SIG-M5 treated with dmso at 0.1 percent for 504 hours (cell line): ENCODE measurements at regions not wholly inside any gene's neighbourhood (a gene's known extent, or its start where the extent isn't known, plus 50 kb on each side); places are given as distances from the start of the nearest gene placed in this dataset.
A peak's percentile ranks its signal among the peaks of the same experiment; 100 is the strongest.

ENCODE experiments used
- DNase-seq: peaks from one replicate; lab custom pipeline; 2025; ENCODE audit not compliant: unreplicated experiment; lab: John Stamatoyannopoulos, UW

DNA sequence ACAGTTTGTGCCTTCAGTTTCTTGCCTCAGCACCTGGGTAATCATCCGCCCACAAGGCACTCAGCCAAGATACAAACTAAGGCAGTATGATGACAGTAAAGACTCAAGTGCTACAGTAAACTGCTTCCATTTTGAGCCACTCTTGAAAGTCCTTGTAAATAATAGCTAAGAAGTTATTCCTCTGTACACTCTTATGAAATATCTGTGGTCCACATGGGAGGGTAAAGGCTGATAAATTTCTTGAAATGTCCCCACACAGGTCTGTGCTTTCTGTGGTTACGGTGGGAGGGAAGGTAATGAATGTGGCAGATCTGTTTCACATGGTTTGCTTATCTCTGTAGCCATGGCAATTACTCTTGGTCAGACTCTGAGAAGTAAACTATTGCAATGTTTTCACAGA lies 551.0 kb upstream of the ZWINT start:
- no peak for DNase-seq

DNA sequence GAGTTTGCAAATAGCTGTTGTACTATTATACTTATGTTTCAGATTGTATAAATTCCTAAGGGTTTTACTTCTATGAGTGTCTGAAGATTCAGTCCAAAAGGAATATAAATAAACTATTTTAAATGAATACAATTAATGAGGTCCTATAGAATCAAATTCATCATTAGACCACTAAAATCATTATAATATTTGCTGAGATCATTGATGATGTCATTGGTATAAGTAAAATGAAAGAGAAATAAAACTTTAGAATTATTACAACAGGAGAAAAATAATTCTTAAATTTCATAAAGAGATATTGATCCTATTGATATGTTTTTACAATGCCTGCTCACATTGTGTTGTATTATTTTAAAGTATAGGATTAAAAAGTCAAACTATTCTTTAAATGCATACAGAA lies 544.0 kb upstream of the ZWINT start:
- no peak for DNase-seq

DNA sequence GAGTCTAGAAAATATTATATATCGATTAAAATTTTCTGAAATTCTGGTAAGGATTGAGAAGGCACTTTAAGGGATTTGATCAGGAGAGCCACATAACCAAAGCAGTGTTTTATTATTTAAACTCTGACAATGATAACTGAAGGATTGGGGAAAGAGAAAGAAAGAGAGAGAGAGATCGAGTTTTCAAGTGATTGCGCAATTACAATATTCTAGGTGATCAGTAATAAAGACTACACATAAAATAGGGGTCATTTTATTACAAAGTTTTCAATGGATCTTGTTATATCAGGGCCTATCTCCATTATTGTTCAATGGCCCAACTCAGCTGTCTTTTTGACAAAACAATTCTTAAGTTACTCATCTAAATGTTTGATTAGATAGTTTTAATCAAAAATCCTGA lies 541.5 kb upstream of the ZWINT start:
- DNase-seq = no peak

DNA sequence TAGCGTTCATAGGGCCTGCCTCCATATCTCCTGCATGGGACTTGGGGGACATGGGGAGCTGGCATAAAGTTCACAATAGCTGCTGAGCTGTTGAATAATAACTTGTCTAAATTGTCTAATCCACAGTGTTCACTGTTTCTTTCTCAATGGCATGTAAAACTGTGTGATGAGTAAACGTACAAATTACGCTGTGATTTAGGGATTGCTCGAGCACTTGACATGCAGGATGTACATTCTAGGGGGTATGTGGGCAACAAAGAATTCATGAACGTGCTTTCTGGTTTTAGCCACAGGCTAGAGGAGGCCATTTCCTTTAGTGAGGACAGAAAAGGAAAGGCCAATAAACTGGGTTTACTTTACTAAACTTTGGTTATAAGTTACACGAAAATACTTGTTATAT lies 534.2 kb upstream of the ZWINT start:
- no peak for DNase-seq

DNA sequence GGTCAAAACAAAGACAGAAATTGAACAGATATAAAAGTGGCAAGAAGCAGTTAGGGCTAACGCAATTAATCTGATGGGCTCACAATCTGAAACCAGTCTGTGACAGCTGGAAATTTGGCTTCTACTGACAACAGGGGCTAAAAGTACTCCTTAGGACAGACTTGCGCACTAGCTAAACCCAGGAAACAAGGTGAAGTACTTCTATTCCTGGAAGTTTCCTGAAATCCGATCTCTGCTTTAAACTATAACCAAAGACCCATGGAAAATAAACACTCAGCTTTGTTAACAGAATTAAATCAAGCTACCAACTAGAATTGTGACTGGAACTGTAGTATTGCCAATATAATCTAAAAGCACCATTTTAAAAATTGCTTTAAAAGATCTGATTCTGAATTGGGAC lies 520.2 kb upstream of the ZWINT start:
- DNase-seq = no peak

DNA sequence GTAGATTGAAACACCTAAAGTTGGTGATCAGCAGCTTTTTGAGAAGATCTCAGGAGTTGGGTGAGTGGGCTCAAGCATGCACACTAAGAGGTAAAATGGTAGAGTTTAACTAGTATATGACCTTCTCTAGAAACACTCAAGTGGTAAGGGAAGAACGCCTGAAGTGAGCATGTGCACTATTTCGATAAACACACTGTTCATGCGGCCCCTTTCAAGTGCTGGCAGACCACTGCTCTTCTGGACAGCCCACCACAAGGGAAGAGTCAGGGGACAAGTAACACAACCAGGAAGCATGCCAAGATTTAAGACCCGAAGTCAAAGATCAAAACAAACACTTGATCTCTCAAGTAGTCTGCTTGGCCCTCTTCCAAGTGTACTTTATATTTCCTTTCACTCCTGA lies 519.5 kb upstream of the ZWINT start:
- no peak for DNase-seq

DNA sequence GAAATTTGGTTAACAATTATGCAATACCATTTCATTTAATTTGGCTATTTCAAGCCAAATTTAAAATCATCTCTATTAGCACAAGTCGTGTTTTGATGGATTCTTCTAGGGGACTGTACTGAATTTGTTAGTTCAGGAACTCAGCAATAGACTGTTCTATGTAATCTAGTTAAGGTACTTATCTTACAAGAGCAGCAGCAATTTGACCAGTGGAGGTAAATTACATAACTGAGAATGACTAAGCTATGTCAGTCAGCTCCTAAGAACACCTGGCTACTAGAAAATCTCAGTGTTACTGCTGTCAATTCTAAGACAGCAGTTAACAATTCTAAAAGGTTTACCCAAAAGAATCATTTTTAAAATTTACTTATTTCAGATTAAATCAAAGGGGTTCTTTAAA lies 513.9 kb upstream of the ZWINT start:
- no peak for DNase-seq

DNA sequence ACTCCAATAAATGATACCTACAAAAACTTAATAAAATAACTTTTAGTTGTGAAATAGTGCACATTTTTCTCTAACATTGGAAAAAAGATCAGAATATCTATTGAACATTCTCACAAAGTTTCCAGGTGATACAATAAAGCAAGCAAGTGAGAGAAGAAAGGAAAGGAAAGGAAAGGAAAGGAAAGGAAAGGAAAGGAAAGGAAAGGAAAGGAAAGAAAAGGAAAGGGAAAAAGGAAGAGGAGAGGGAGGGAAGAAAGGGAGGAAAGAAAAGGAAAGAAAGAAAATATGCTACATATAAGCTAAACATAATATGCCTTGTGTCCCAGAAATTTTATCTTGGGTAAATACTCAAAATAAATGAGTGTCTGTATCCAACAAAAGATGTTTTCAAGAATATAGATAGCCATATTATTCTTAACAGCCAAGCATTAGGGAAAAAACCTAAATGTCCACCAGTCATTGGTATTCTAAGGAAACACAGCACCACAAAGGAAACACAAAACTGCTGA lies 510.2 kb upstream of the ZWINT start:
- no peak for DNase-seq

DNA sequence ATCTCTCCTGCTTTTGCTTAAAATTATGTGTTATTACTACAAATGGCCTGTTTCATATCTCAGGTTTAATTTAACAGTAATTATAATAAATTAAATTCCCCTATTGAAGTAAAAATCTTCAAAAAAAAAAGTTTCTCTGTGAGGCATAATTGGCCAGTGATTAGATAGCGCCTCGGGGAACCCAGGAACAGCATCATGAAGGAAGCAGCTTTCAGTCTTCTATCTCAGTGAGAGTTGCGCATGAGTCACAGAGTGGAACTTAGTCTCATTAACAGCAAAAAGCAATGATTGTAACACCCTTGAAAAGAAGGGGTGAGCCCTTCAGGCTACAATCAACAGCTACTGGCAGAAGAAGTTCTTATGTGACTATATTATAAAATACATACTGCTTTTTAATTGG lies 506.2 kb upstream of the ZWINT start:
- DNase-seq = no peak

DNA sequence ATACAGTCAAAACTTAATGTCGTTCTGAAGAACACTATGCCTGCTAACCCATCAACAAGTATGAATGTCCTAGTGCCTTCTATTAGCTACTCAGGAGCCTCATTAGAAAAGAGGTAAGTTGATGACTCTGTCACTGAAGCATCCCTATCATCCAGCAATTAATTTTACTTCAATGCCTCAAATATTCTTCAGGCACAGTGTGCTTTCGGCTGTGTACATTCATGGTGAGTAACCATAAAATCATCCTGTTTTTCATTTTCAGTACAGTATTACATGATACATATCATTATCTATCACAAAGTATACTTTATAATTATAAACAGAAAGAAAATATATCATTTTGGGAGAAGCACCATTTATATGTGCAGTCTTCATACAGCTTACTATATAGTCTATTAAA lies 495.5 kb upstream of the ZWINT start:
- no peak for DNase-seq

DNA sequence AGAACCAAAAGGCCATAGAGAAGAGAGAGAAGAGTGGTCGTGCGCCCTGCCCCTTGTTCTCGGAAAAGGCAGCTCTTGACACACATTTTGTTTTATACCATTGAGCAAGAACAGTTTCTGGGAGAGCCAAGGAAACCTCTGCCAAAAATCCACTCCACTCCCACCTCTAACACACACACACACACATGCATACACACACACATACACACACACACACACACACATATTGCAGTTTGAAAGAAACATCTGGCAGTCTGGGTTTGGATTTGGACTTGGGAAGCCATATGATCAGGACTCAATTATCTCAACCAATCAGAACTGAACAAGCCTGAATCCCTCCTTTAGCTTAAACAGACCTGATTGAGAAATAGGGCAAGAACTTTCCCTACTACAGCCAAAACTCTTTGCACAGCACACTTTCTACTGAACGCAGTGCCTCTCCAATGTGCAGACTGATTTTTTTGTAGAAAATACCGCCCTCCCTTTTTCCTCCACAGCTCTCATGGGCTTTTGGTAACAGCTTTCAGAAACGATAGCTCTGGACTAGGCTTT lies 484.0 kb upstream of the ZWINT start:
- DNase-seq = no peak

DNA sequence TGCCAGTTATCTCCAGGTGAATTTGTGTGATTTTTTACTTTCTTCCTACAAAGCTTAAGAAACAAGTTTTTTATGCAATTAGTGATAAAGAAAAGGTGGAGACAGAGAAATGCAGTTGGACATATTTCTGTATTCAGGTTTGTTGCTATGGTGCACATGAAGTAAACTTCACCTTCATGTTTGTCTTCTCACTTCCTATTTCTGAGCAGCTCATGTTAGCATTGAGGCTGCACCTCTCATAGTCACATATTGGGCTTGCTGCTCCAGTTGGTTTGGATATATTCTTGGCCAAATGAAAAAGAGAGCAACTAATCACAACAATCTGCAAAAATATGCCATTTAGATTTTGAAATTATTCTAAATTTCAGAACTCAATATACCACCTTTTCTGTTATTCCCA lies 475.6 kb upstream of the ZWINT start:
- no peak for DNase-seq

DNA sequence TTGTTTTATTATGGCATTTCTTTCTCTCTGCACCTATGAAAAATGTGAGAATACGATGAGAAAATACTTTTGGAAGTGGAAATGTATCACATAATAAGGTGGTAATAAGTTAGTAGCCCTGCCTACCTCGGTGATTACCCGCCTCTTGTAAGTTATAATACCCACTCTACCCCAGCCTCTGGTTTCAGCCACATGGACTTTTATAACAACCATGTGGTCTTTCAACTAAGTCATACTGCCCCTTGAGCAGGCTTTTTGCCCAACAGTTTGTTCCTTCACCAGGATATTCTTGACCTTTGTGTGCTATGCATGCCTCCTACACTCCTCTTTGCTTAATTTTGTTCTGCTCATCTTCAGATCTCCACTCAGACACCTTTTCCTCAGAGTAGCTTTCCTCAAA lies 470.6 kb upstream of the ZWINT start:
- no peak for DNase-seq

DNA sequence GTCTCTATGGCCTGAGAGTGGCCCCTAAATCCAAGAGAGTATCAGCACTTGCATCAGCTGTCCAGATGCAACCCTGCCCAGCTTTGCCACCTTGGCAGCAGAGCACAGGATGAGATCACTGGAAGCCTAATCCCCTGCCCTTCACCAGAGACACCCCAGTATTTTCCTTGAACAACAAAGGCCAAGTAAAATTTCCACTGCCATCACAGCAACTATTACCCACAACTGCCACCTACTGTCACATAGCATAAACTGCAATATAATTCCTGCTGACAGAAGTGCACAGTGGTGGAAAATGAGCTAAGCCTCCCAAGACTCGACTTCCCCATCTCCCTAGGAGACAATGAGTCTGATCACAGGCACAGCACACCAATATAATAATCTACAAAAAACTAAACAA lies 462.8 kb upstream of the ZWINT start:
- peak; percentile 31 for DNase-seq

DNA sequence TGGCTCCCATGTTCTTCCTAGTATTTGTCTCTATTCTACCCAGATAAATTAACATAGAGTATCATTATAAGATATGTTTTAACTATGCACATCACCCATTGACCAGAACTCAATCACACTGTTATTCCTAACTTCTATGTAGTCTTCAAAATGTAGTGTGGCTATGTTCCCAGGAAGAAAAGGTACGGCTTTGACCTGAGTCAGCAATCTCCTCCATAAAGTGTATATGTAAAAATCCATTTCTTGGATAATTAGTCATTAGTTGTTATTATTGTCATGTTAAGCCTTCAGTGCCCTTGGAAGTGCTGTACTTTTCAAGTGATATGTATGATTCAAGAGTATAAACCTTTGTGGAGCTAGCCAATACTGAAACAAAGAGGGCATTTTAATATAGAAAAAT lies 444.0 kb upstream of the ZWINT start:
- no peak for DNase-seq

DNA sequence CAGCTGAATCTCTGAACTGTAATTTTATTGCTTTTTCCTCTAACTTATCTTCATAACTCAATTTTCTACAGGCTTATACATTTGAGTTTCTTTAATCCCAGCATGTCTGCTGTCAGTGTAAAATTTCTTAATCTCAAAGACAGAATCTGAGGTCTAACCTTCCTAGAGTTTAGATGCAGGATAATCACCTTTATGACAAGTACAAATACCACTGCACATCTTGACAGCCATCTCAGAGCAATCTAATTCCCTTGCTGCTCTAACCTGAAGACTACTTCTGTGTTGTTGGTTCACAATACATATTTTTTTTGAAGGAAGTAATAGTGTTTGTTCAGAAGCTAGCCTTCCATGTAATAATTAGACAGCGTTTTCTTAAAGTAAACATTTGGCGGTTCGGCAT lies 424.2 kb upstream of the ZWINT start:
- no peak for DNase-seq

DNA sequence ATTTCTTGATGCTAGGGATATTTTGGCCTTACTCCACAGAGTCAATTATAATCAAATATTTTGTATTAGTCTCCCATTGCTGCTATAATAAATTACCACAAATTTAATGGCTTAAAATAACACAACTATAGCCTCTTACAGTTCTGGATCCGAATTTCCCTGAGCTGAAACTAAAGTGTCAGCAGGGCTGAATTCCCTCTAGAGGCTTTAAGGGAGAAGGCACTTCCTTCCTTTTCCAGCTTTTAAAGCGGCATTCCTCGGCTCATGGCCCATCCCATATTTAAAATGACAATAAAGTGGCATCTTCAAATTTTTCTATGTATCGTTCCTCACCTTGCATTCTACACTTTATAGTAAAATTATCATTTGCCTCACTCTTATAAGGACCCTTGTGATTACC lies 421.4 kb upstream of the ZWINT start:
- no peak for DNase-seq

DNA sequence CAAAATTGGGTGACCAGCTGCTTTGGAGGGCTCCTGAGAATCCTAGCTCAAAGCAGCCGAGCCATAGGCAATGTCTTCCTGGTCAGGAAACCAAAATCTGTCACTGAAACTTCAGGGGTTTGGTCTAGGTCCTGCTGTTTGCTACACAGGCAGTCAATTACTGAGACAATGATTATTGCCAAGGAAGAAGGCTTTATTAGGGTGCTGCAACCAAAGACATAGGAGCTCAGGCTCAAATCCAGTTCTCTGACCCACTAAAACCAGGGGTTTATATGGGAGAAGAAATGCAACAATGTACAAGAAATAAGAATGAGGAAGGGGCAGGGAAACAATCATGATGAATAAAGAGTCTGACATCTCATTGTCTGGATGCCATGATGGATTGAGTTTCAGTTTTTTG lies 410.3 kb upstream of the ZWINT start:
- no peak for DNase-seq

DNA sequence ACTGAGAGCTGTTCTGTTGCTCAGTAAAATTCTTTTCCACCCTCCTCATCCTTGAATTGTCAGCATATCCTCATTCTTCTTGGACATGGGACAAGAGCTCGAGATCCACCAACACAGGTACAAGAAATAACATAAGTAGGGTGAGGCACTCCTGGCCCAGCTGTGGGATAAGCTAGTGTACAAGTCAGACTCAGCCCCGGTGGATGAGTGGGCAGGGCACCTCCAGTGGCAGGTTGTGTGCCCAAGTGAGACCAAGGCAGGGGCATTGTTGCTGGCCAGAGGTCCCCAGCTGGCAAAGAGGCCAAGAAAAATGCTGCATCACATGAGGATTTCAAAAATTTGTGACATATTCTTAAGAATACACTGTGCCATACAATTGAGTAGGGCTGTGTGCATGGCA lies 402.0 kb upstream of the ZWINT start:
- no peak for DNase-seq

DNA sequence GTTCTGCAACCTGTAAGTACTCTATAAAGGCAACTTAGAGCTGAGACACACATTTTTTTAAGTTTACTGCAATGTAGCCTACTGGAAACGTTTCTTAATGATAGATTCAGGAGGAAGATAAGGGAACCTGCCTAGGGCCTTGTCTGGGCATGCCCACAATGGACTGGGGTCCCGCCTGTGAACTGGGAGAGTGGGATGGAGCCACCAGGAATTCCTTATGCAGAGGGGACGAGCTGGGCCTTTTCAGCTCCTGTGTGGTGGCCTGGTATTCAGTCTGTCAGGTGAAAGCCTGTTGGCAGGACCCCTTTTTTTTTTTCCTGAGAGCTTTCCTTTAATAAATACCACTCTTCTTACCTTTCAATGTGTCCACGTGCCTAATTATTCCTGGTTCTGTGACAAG lies 384.4 kb upstream of the ZWINT start:
- no peak for DNase-seq

DNA sequence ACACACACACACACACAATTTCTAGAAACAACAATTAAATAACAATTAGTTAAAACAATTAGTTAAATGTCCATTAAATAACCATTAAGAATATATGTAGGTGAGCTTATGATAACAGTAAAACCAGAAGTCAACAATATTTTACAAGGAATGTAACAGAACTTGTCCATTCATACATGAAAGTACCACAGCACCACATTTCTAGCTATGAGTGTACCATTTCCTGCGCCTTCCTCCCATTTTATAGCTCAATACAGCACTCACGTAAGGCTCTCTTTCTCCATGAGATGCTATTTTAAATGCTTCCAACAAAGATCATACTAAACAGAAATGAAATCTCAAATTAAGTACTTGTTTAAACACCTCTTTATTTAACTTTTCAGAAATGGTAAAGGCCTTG lies 367.3 kb upstream of the ZWINT start:
- no peak for DNase-seq

DNA sequence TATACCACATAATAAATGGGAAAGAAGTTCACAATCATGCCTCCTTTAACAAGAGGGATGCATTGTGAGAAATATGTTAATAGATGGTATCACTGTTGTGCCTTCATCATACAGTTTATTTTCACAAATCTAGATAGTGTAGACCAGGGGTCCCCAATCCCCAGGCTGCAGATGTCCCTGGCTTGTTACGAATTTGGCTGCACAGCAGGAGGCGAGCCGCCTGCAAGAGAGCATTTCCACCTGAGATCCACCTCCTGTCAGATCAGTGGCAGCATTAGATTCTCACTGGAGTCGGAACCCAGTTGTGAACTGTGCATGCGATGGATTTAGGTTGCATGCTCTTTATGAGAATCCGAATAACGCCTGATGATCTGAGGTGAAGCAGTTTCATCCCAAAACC lies 361.9 kb upstream of the ZWINT start:
- no peak for DNase-seq

DNA sequence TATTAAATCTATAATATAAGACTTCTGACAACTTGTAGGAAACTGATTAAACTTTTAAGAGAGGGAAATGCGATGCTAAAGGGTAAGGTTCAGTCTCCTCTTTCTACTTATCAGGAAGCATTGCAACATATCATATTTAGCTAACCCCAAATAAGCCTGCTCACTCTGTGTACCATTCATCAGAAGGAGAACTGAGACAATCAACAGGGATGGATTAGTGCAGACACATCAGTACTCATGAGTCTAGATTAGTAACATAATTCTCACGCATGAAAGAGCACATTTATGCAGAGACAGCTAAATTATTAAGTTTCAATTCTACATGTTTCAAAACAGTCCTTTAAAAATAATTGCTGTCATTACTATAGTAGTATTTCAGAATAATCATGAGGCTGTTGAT lies 354.2 kb upstream of the ZWINT start:
- DNase-seq = no peak

DNA sequence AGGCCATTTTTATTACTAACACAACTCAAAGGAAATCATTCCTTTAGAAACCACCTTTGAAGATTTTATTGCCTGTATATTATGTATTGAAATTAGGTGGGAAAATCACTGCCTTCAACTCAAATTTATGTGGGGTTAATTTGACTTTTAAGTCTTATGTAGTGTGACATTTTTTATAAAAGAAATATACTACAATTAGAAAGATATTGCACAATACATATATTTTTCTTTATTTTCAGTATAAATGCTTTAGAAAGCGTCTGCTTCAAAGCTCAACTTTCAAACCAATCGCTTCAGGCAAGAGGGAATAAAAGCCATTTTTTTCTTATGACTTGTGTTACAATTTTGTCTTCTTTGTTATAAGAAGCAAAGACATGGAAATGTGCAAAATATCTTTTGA lies 337.4 kb upstream of the ZWINT start:
- no peak for DNase-seq
